ENCODE measurements at regions not wholly inside any gene's neighbourhood (a gene's known extent, or its start where the extent isn't known, plus 50 kb on each side); places are given as distances from the start of the nearest gene placed in this dataset.
"Not testable (repeated sequence)": the region's sequence is repeated elsewhere in the genome, so short reads cannot be mapped to it uniquely, and the experiment has no call there.

GRCh38 chr4:3926969-3927755 lies 161.0 kb downstream of the ADRA2C start:
- TF ChIP-seq CTCF, POLR2A (IDR thresholded peaks at IDR 0.05): not testable (repeated sequence)

Data from right lobe of liver (tissue), 4 donors.